SK-N-MC (cell line): ENCODE measurements at regions not wholly inside any gene's neighbourhood (a gene's known extent, or its start where the extent isn't known, plus 50 kb on each side); places are given as distances from the start of the nearest gene placed in this dataset.

ENCODE experiments used
- EZH2 ChIP-seq: fragments of 200-600 bp; sonication (generic); IDR thresholded peaks from one replicate; pipeline ENCODE4 v1.6.1; 2017; ENCODE audit warnings: antibody characterized with exemption
- FOXP2 ChIP-seq: optimal IDR thresholded peaks from 2 replicates; pipeline ENCODE3; 2011; ENCODE audit warnings: mild to moderate bottlenecking, moderate library complexity; ENCODE audit not compliant: insufficient read depth; ENCODE audit errors: extremely low read length, control extremely low read depth
- POLR2AphosphoS5 ChIP-seq: IDR thresholded peaks from 2 replicates; pipeline ENCODE4 v1.6.1; 2012; ENCODE audit warnings: mild to moderate bottlenecking, low read depth, low read length, borderline replicate concordance

DNA sequence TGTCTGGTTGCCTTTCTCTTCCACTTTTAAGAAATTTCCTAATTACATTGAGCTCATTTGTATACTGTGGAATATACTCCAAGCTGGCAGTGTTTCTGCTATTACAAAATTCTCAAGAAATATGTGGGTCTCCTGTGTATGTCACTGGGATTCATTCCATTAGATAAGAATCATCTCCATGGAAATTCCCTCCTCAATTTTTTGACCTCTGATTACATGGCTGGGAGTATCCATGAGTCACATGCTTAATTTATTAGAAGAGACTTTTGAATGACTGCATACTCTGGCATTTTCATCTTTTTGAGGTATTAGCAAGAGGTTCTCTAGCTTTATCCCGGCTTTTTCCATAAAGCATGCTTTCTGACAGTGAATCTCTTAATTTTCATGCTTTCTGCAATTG is 665.5 kb upstream of the CNTNAP5 start:
- no peak for TF ChIP-seq POLR2AphosphoS5
- TF ChIP-seq EZH2: no peak
- no peak for TF ChIP-seq FOXP2
